ENCODE measurements at regions not wholly inside any gene's neighbourhood (a gene's known extent, or its start where the extent isn't known, plus 50 kb on each side); places are given as distances from the start of the nearest gene placed in this dataset.

DNA sequence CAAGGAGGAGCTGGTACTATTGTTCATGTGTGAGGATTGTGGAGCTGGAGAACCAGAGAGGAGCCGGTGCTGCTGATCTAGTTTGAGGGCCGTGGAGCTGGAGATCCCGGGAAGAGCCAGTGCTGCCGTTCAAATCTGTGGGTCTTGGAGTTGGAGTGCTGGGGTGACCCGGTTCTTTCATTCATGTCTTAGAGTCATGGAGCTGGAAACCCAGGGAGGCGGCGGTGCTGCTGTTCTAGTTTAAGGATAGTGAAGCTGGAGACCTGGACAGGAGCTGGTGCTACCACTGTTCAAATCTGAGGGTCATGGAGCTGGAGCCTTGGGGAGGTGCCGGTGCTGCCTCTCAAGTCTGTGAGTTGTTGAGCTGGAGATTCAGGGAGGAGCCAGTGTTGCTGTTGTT lies 88.5 kb upstream of the ZNF479 start:
- TF ChIP-seq, protein P1, sequence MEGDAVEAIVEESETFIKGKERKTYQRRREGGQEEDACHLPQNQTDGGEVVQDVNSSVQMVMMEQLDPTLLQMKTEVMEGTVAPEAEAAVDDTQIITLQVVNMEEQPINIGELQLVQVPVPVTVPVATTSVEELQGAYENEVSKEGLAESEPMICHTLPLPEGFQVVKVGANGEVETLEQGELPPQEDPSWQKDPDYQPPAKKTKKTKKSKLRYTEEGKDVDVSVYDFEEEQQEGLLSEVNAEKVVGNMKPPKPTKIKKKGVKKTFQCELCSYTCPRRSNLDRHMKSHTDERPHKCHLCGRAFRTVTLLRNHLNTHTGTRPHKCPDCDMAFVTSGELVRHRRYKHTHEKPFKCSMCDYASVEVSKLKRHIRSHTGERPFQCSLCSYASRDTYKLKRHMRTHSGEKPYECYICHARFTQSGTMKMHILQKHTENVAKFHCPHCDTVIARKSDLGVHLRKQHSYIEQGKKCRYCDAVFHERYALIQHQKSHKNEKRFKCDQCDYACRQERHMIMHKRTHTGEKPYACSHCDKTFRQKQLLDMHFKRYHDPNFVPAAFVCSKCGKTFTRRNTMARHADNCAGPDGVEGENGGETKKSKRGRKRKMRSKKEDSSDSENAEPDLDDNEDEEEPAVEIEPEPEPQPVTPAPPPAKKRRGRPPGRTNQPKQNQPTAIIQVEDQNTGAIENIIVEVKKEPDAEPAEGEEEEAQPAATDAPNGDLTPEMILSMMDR (conservative IDR thresholded peaks at IDR 0.05 in 1 of 2, IDR thresholded peaks at IDR 0.05 in 1 of 2; ENCODE audit: extremely low read depth in 1 of 2, insufficient read depth in 1 of 2, low read depth in 1 of 2, low read length in 2 of 2), result no peak
- no peak for TF ChIP-seq EZH2 (IDR thresholded peaks at IDR 0.05; ENCODE audit: borderline replicate concordance, low read length)

Measured in mammary epithelial cell (primary cell).